ENCODE measurements at regions not wholly inside any gene's neighbourhood (a gene's known extent, or its start where the extent isn't known, plus 50 kb on each side); places are given as distances from the start of the nearest gene placed in this dataset.

GRCh38 chr6:132972971-132973370 lies 158.6 kb downstream of the RPS12 start:
- Histone ChIP-seq H2BK120ac (ENCODE audit: low read depth, low read length, poor library complexity, severe bottlenecking) (no peak overlapping the region), H3K9me3 (ENCODE audit: control insufficient read depth, low read depth, low read length) (no peaks in the 10 kb centered on the region), H3K4me2 (ENCODE audit: insufficient read depth, insufficient read length, low read length) (no peak overlapping the region), H2AFZ (ENCODE audit: low read length) (no peak overlapping the region), H3K56ac (ENCODE audit: insufficient read length, low read depth, low read length) (no peak overlapping the region), H3K23ac (ENCODE audit: insufficient read length, low read depth, low read length) (no peak overlapping the region), H4K5ac (ENCODE audit: insufficient read length, low read depth, low read length) (no peak overlapping the region), H4K20me1 (ENCODE audit: control insufficient read depth, insufficient read depth, insufficient read length) (no peaks in the 10 kb centered on the region), H3K4ac (ENCODE audit: low read depth, low read length) (no peak overlapping the region), H3T11ph (ENCODE audit: low read length) (no peak overlapping the region), H3K27ac (ENCODE audit: insufficient read length, low read depth, low read length) (no peak overlapping the region), H2BK5ac (ENCODE audit: insufficient read length, low read length) (no peak overlapping the region), H4K8ac (replicated peaks; ENCODE audit: insufficient read length, low read depth, low read length) (no peak overlapping the region), H3K14ac (ENCODE audit: insufficient read depth, low read length) (no peak overlapping the region), H3K27me3 (ENCODE audit: insufficient read depth, low read length) (no peaks in the 10 kb centered on the region), H2AK5ac (ENCODE audit: insufficient read length, low read length) (no peak overlapping the region), H3K9ac (ENCODE audit: extremely low read depth, insufficient read length, low read length) (no peak overlapping the region), H4K91ac (ENCODE audit: insufficient read length, low read depth, low read length) (no peak overlapping the region), H3K79me1 (ENCODE audit: insufficient read depth, low read depth, low read length, poor library complexity, severe bottlenecking) (no peaks in the 10 kb centered on the region), H3K23me2 (ENCODE audit: insufficient read length, low read depth, low read length, poor library complexity, severe bottlenecking) (no peaks in the 10 kb centered on the region), H2BK15ac (ENCODE audit: low read depth, low read length) (no peak overlapping the region), H3K18ac (ENCODE audit: insufficient read length, low read depth, low read length) (no peak overlapping the region), H3K4me1 (ENCODE audit: insufficient read depth, low read length) (peaks cover 3% of the 10 kb centered on the region; the same call in 1 of the 2 replicates), H2BK20ac (ENCODE audit: low read depth, low read length, poor library complexity, severe bottlenecking) (no peak overlapping the region), H3K79me2 (ENCODE audit: insufficient read depth, low read length) (no peaks in the 10 kb centered on the region), H2BK12ac (ENCODE audit: insufficient read length, low read depth, low read length) (no peak overlapping the region)
- Mint-ChIP-seq H3K4me1 (peaks cover 23 to 25% of the 10 kb centered on the region in 2 experiments), H3K36me3 (ENCODE audit: insufficient read depth in 1 of 3, low read depth in 3 of 3) (no peaks in the 10 kb centered on the region), H3K27me3 (ENCODE audit: low read depth) (no peaks in the 10 kb centered on the region), H3K4me3 (no peak overlapping the region), H3K27ac (no peak overlapping the region), H3K9me3 (no peaks in the 10 kb centered on the region)
- no CpG with 5 or more reads among the region's 3 CpGs for WGBS (ENCODE audit: extremely low coverage, insufficient read length, low lambda C conversion rate)
- TF ChIP-seq, protein P1, sequence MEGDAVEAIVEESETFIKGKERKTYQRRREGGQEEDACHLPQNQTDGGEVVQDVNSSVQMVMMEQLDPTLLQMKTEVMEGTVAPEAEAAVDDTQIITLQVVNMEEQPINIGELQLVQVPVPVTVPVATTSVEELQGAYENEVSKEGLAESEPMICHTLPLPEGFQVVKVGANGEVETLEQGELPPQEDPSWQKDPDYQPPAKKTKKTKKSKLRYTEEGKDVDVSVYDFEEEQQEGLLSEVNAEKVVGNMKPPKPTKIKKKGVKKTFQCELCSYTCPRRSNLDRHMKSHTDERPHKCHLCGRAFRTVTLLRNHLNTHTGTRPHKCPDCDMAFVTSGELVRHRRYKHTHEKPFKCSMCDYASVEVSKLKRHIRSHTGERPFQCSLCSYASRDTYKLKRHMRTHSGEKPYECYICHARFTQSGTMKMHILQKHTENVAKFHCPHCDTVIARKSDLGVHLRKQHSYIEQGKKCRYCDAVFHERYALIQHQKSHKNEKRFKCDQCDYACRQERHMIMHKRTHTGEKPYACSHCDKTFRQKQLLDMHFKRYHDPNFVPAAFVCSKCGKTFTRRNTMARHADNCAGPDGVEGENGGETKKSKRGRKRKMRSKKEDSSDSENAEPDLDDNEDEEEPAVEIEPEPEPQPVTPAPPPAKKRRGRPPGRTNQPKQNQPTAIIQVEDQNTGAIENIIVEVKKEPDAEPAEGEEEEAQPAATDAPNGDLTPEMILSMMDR (conservative IDR thresholded peaks at IDR 0.05) = no peak
- no peak for DNase-seq
